Duodenal mucosa (tissue), 2 donors: ENCODE measurements at regions not wholly inside any gene's neighbourhood (a gene's known extent, or its start where the extent isn't known, plus 50 kb on each side); places are given as distances from the start of the nearest gene placed in this dataset.

ENCODE experiments used
- H3K27ac ChIP-seq: one replicate; pipeline ENCODE4 v1.7.0; 2013; ENCODE audit warnings: low read depth, low read length
- H3K27me3 ChIP-seq, 2 donors: one replicate each; pipeline ENCODE4 v1.7.0; 2013; ENCODE audit warnings: low read length in 2 of 2, control low read depth in 1 of 2; ENCODE audit not compliant: insufficient read depth in 2 of 2, control insufficient read depth in 1 of 2
- H3K36me3 ChIP-seq, 2 donors: one replicate each; pipeline ENCODE4 v1.7.0; 2013; ENCODE audit warnings: low read length in 2 of 2, control low read depth in 1 of 2; ENCODE audit not compliant: insufficient read depth in 2 of 2, control insufficient read depth in 1 of 2
- H3K4me1 ChIP-seq, 2 donors: one replicate each; pipeline ENCODE4 v1.7.0; 2013; ENCODE audit warnings: low read length in 2 of 2, control low read depth in 1 of 2; ENCODE audit not compliant: insufficient read depth in 2 of 2, control insufficient read depth in 1 of 2
- H3K4me3 ChIP-seq, 2 donors: one replicate each; pipeline ENCODE4 v1.7.0; 2013; ENCODE audit warnings: low read length in 2 of 2, low read depth in 1 of 2
- H3K9ac ChIP-seq, 2 donors: one replicate each; pipeline ENCODE4 v1.7.0; 2013; ENCODE audit warnings: low read length in 2 of 2, low read depth in 1 of 2
- H3K9me3 ChIP-seq, 2 donors: one replicate each; pipeline ENCODE4 v1.7.0; 2013; ENCODE audit warnings: low read length in 2 of 2, control low read depth in 1 of 2; ENCODE audit not compliant: control insufficient read depth in 1 of 2

DNA sequence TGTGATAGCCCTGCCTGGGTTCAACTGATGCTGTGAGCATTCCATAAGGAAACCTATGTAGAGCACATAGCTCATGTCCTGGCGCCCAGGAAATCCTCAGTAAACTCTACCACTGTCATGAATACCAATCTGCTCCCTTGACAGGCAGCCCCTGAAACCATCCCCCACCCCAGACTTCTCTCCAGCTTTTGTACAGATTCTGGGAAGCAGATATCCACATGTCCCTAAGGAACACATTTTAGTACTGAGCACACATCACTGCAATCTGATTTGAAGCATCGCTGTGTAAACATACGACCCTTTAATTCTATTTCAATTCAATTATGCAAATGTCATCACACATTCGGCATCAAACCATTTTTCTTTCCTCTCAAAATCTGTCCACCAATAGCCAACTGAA is 89.5 kb upstream of the FSTL4 start:
- Histone ChIP-seq H3K4me3 (no peak overlapping the region), H3K9me3 (no peaks in the 10 kb centered on the region)

DNA sequence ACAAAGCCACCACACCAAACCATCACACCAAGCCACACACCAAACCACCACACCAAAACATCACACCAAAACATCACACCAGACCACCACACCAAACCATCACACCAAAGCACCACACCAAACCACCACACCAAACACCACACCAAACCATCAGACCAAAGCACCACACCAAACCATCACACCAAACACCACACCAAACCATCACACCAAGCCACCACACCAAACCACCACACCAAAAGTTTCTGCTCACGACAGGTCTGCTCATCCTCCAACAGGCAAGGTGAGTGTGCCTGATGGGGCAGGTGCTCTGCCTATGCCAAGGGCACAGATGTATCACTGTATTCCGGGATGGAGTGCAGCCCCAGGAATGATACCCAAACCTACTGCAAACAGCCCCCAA is 87.9 kb upstream of the FSTL4 start:
- no peaks in the 10 kb centered on the region for H3K9me3 ChIP-seq
- no peaks in the 10 kb centered on the region for H3K4me1 ChIP-seq
- peaks cover 0 to 3% of the 10 kb centered on the region in 2 donors for H3K27me3 ChIP-seq
- H3K27ac ChIP-seq, result no peak overlapping the region
- no peaks in the 10 kb centered on the region for H3K36me3 ChIP-seq
- no peak overlapping the region for H3K4me3 ChIP-seq
- no peak overlapping the region for H3K9ac ChIP-seq

More for the DNA sequence above, 89.5 kb upstream of the FSTL4 start:
- no peaks in the 10 kb centered on the region for H3K36me3 ChIP-seq
- no peak overlapping the region for H3K27ac ChIP-seq
- no peaks in the 10 kb centered on the region for H3K27me3 ChIP-seq
- H3K9ac ChIP-seq, result no peak overlapping the region
- no peaks in the 10 kb centered on the region for H3K4me1 ChIP-seq

DNA sequence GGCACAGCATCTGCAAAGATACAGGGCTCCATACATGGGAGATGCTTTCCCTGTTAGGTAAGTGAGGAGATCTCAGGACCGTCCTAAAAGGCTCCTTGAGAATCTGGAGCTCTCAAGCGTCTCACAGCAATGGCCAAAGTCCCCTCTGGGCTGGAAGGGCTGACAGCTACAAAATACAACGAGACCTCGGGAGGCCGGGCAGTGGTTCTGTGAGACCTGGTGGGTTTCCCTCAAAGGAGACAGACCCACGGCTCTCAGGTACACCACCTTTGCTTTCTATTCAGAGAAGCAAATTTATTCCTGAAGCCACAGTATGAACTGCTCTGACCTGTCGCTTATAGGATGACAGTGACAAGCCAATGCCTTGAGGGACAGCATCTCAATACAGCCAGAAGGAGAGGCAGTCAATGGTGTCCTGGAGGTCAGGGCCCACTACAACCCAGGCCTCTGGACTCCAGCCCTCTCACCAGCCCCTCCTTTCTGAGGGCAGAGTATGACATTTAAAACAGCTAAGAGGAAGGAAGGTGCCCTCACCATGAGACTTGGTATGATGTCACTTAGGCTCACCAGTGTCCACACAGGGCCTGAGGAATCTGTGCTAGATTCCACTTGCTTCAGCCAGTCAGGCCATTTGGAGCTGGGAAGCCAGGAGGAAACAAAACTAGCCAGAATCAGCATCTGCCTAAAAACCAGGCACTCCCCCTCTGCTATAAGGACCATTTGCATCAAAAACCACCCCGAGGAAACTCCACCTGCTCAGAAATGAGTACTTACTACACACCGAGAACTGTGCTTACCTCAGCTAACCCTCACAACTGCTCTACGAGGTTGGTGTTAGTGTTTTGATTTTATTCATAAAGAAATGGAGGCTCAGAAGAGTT is 86.5 kb upstream of the FSTL4 start:
- no peaks in the 10 kb centered on the region for H3K4me1 ChIP-seq
- H3K27ac ChIP-seq, result no peak overlapping the region
- H3K36me3 ChIP-seq, result no peaks in the 10 kb centered on the region
- peaks cover 0 to 3% of the 10 kb centered on the region in 2 donors for H3K27me3 ChIP-seq
- no peak overlapping the region for H3K4me3 ChIP-seq
- no peaks in the 10 kb centered on the region for H3K9me3 ChIP-seq
- H3K9ac ChIP-seq, result no peak overlapping the region

DNA sequence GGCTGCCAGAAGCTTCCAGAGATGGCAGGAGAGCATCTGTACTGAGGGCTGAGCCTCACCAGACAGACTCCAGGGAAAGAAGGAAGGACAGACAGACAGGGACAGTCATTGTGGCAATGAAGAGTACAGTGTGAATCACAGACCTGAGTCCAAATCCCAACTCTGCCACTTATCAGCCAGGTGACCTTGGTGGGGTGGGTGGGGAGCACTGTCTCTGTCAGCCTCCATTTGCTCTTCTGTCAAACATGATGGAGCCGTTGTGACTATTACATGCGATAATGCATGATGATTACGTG is 85.9 kb upstream of the FSTL4 start:
- no peaks in the 10 kb centered on the region for H3K9me3 ChIP-seq
- H3K4me1 ChIP-seq, result no peaks in the 10 kb centered on the region
- H3K27ac ChIP-seq, result no peak overlapping the region
- H3K4me3 ChIP-seq, result no peak overlapping the region
- H3K9ac ChIP-seq, result no peak overlapping the region
- peaks cover 0 to 3% of the 10 kb centered on the region in 2 donors for H3K27me3 ChIP-seq
- H3K36me3 ChIP-seq, result no peaks in the 10 kb centered on the region

DNA sequence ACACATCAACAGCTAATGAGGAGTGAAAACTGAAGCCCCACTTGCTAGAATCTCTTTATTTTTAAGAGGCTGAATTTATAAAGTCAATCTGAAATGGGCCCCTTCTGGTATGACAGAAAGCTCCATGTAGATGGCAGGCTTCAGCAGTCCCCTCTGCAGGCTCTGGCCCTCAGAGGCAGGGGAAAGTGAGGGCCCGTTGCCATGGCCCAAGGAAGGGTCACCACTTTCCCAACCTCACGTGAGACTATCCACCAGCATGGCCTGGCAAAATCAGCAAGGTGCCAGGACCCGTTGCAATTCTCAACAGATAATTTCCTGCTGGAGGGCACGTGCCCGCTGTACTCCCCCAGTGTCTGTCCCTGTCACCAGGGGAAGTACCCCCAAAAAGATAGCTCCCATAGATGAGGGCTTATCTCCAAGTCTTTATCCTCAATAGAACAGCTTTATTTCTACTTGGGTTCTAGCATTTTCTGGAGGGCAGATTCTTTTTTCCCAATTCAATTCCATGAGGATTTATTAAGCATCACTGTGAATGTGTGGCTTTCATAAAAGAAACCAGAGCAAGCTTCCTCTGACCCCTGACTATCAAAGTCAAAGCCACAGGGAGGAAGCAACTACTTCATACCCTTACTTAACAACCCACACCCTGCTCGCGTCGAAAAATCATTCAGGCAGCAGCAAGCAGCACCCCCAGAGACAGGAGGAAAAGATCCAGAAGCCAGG is 85.4 kb upstream of the FSTL4 start:
- H3K27me3 ChIP-seq, result peaks cover 0 to 3% of the 10 kb centered on the region in 2 donors
- no peak overlapping the region for H3K27ac ChIP-seq
- H3K36me3 ChIP-seq, result no peaks in the 10 kb centered on the region
- H3K4me1 ChIP-seq, result no peaks in the 10 kb centered on the region
- no peak overlapping the region for H3K9ac ChIP-seq
- no peak overlapping the region for H3K4me3 ChIP-seq
- no peaks in the 10 kb centered on the region for H3K9me3 ChIP-seq

DNA sequence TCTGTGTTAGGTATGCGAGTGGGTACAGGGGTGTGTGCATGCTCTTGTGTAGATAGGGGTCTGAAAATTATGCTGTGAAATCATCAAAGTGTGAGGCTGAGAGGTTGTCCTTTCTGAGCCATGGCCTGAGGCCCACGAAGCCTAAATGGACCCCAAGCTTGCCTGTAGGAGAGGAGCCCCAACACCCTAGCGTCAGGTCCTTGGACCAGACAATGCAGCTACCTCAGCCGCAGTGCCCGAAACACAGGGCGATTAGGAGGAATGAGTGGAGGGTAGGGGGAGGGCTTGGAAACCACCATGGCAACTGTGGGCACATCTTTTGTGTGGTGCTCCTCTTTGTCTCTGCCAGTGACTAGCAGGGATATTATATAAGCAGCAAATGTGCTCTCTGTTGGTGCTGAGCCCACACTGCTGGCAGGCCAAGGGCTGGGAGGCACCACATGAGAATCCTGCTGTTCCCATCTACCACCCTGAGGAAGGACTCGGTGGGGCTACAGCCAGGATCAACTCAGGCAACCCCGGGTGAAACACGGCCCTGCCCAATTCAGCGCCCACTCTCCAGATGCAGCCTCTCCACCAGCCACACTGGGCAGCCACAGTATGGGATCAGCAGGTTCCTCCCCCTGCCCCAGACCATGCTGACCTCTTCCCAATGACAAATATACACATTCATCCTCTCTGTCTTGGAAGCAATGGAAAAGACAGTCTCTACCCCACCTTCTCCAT is 84.6 kb upstream of the FSTL4 start:
- Histone ChIP-seq H3K36me3 (no peaks in the 10 kb centered on the region), H3K9ac (no peak overlapping the region), H3K4me3 (no peak overlapping the region), H3K9me3 (no peaks in the 10 kb centered on the region), H3K4me1 (no peaks in the 10 kb centered on the region), H3K27ac (no peak overlapping the region), H3K27me3 (peaks cover 0 to 3% of the 10 kb centered on the region in 2 donors)

DNA sequence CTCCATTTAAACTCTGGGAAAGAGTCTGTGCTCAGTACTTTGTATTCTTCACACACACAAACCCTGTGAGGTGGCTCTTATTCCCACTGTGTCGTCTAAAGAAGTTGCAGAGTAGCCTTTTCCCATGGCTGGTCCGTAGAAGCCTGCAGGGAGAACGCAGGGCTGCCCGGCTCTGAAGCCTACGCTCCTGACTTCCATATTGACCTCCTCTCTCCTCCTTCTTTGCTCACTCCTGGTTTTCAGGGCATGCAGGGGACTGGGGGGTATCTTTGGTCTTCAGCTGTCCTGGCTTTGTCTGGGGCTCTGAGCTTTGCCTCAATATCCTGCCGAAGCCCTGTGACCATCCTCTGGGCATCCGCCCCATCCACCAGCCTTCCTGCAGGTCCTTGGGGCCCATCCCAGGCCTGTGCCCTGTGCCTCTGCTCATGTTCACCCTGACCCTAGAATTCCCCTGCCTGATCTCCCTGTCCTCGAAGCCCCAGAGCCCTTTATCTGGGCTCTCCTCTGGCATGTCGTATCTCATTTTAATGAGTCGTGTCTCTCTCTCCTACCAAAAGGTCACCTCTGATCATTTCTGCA is 83.8 kb upstream of the FSTL4 start:
- H3K4me1 ChIP-seq, result no peaks in the 10 kb centered on the region
- H3K9me3 ChIP-seq, result no peaks in the 10 kb centered on the region
- H3K9ac ChIP-seq, result no peak overlapping the region
- H3K4me3 ChIP-seq, result no peak overlapping the region
- H3K27me3 ChIP-seq, result peaks cover 0 to 3% of the 10 kb centered on the region in 2 donors
- H3K36me3 ChIP-seq, result no peaks in the 10 kb centered on the region
- no peak overlapping the region for H3K27ac ChIP-seq

DNA sequence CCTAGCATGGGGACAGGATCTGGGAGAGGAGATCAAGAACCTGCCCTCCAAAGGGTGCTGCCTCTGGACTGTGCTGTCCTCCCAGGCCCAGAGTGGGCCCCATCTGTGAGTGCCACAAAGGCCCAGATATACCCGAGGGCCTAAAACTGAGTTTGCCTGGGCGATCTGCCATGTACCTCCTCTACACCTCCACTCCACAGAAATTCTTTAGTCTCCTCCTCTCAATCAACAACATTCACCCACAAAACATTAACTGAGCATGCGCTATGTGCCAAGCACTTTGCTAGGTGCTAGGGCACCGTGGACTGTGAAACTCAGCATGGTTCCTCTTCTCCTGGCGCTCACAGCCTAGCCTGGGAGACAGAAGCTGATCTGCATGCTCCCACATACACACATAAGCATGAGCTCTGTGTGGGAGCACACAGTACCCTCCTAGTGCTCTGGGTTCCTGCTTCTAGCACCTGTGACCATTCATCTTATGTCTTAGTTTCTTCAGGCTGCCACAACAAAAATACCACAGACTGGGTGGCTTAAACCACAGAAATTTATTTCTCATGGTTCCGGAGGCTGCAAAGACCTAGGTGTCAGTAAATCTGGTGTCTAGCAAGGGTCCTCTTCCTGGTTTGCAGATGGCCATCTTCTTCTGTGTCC is 82.0 kb upstream of the FSTL4 start:
- no peaks in the 10 kb centered on the region for H3K36me3 ChIP-seq
- no peak overlapping the region for H3K27ac ChIP-seq
- no peaks in the 10 kb centered on the region for H3K4me1 ChIP-seq
- H3K9ac ChIP-seq, result no peak overlapping the region
- no peak overlapping the region for H3K4me3 ChIP-seq
- H3K9me3 ChIP-seq, result no peaks in the 10 kb centered on the region
- H3K27me3 ChIP-seq, result peaks cover 0 to 3% of the 10 kb centered on the region in 2 donors

DNA sequence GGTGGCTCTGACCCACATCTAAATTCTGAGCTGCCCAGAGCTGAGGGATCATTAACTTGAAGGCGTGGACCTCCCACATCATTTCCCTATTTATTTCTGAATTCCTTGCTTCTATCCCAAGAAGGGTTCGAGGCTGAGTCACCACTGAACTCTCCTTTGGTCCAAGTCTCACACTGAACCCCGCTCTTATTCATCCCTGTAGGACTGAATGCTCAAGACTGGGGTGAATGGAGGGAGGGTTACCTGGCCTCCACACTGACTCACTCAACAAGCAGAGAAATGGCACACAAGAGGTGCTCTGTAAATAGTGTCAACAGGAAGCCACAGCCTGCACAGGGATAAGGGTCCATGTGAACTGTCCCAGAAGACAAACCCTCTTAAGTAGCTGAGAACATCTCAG is 79.1 kb upstream of the FSTL4 start:
- no peaks in the 10 kb centered on the region for H3K4me1 ChIP-seq
- no peak overlapping the region for H3K4me3 ChIP-seq
- no peaks in the 10 kb centered on the region for H3K36me3 ChIP-seq
- H3K27ac ChIP-seq, result no peak overlapping the region
- no peaks in the 10 kb centered on the region for H3K9me3 ChIP-seq
- H3K27me3 ChIP-seq, result peaks cover 5 to 9% of the 10 kb centered on the region in 2 donors
- H3K9ac ChIP-seq, result no peak overlapping the region
